DOHH2 (cell line): ENCODE measurements at regions not wholly inside any gene's neighbourhood (a gene's known extent, or its start where the extent isn't known, plus 50 kb on each side); places are given as distances from the start of the nearest gene placed in this dataset.

Source experiments
- CTCF ChIP-seq: fragments of 200-600 bp; sonication (generic); IDR thresholded peaks from one replicate; pipeline ENCODE4 v1.5.1; 2014; ENCODE audit warnings: antibody characterized with exemption, mild to moderate bottlenecking, low read depth, low read length; ENCODE audit not compliant: poor library complexity, severe bottlenecking
- EZH2phosphoT487 ChIP-seq: fragments of 200-600 bp; sonication (generic); IDR thresholded peaks from 2 replicates; pipeline ENCODE4 v1.6.1; 2017; ENCODE audit warnings: borderline replicate concordance, mild to moderate bottlenecking, antibody characterized with exemption, low read length, moderate library complexity, mixed read lengths

- TF ChIP-seq CTCF, result no peak
- no peak for TF ChIP-seq EZH2phosphoT487
Measured at GRCh38 chrX:128216364-128216763, 164.2 kb upstream of the ACTRT1 start.
